ENCODE measurements at regions not wholly inside any gene's neighbourhood (a gene's known extent, or its start where the extent isn't known, plus 50 kb on each side); places are given as distances from the start of the nearest gene placed in this dataset.

- ATAC-seq (no peak), DNase-seq (no peak)
- Mint-ChIP-seq H3K36me3 (no peaks in the 10 kb centered on the region), H3K9me3 (ENCODE audit: low read depth) (peaks cover 2% of the 10 kb centered on the region), H3K4me3 (no peak overlapping the region), H3K27me3 (no peaks in the 10 kb centered on the region), H3K27ac (no peak overlapping the region), H3K4me1 (no peaks in the 10 kb centered on the region)
- CTCF ChIA-PET, result no interaction called here
These were observed 388.1 kb upstream of the CHAC2 start for GRCh38 chr2:53379547-53379946.

DNA sequence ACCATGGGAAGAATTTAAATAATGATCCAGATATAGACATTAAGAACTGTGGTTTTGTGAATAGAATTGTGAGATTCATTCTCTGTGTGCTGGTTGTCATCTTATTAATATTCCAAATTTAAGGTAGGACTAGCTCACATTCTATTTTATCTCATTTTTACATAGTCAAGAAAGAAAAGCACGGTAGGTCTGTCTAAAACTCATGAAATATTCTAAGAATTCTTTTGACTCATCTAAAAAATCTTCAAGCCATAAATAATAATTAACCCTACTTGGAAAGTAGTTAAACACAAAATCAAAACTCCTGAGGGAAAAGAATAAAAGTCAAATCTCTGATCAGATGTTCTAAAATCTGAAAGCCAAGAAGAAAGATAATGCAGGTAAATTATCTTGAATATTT lies 388.8 kb upstream of the CHAC2 start:
- no peaks in the 10 kb centered on the region for H3K36me3 Mint-ChIP-seq
- CTCF ChIA-PET, result no interaction called here
- H3K27ac Mint-ChIP-seq, result no peak overlapping the region
- DNase-seq, result no peak
- H3K27me3 Mint-ChIP-seq, result no peaks in the 10 kb centered on the region
- H3K4me3 Mint-ChIP-seq, result no peak overlapping the region
- no peaks in the 10 kb centered on the region for H3K4me1 Mint-ChIP-seq
- ATAC-seq, result no peak
- H3K9me3 Mint-ChIP-seq (ENCODE audit: low read depth), result peaks cover 2% of the 10 kb centered on the region

- DNase-seq, result no peak
- H3K9me3 Mint-ChIP-seq (ENCODE audit: low read depth), result peaks cover 2% of the 10 kb centered on the region
- no peak overlapping the region for H3K27ac Mint-ChIP-seq
- ATAC-seq, result no peak
- H3K4me3 Mint-ChIP-seq, result no peak overlapping the region
- CTCF ChIA-PET, result no interaction called here
- no peaks in the 10 kb centered on the region for H3K27me3 Mint-ChIP-seq
- H3K36me3 Mint-ChIP-seq, result no peaks in the 10 kb centered on the region
- H3K4me1 Mint-ChIP-seq, result no peaks in the 10 kb centered on the region
These were observed 394.5 kb upstream of the CHAC2 start for GRCh38 chr2:53373126-53373525.

GRCh38 chr2:53366543-53366942 lies 401.1 kb upstream of the CHAC2 start:
- Mint-ChIP-seq H3K27me3 (no peaks in the 10 kb centered on the region), H3K4me3 (no peak overlapping the region), H3K36me3 (no peaks in the 10 kb centered on the region), H3K9me3 (ENCODE audit: low read depth) (peaks cover 5% of the 10 kb centered on the region), H3K4me1 (no peaks in the 10 kb centered on the region), H3K27ac (no peak overlapping the region)
- no peak for DNase-seq
- ATAC-seq, result no peak
- CTCF ChIA-PET, result no interaction called here

DNA sequence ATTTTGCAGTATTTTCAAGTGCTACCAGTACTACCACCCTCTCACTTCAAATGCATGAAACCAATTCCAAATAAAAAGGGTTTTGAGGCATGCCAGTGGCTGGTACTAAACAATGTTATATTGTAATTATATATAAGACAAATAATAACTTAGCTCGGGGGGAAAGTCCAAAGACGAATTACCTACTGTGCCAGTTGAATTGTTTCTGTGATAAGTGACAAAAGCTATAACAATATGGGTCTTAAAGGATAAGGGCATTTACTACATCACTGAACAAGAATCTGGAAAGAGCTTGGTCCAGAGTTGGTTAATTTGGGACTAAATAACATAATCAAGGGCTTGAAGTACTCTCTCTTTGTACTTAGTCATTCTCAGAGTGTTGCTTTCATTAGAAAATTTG lies 404.7 kb upstream of the CHAC2 start:
- Mint-ChIP-seq H3K9me3 (ENCODE audit: low read depth) (peaks cover 6% of the 10 kb centered on the region), H3K4me1 (no peaks in the 10 kb centered on the region), H3K4me3 (no peak overlapping the region), H3K36me3 (no peaks in the 10 kb centered on the region), H3K27ac (no peak overlapping the region), H3K27me3 (no peaks in the 10 kb centered on the region)
- ATAC-seq (no peak), DNase-seq (no peak)
- CTCF ChIA-PET, result no interaction called here

DNA sequence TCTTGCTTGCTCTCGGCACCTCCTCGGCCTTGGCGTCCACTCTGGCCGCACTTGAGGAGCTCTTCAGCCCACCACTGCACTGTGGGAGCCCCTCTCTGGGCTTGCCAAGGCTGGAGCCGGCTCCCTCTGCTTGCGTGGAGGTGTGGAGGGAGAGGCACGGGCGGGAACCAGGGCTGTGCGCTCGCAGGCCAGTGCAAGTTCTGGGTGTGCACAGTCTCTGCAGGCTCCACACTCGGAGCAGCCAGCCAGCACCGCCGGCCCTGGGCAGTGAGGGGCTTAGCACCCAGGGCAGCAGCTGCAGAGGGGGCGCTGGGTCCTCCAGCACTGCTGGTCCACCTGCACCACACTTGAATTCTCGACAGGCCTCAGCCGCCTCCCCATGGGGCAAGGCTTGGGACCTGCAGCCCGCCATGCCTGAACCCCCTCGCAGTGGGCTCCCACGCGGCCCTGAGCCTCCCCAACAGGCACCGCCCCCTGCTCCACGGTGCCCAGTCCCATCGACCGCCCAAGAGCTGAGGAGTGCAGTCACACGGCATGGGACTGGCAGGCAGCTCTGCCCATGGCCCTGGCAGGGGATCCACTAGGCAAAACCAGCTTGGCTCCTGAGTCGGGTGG lies 411.2 kb upstream of the CHAC2 start:
- ATAC-seq, result no peak
- H3K4me1 Mint-ChIP-seq, result no peaks in the 10 kb centered on the region
- CTCF ChIA-PET, result no interaction called here
- peaks cover 6% of the 10 kb centered on the region for H3K9me3 Mint-ChIP-seq (ENCODE audit: low read depth)
- no peaks in the 10 kb centered on the region for H3K36me3 Mint-ChIP-seq
- H3K4me3 Mint-ChIP-seq, result no peak overlapping the region
- no peak for DNase-seq
- H3K27me3 Mint-ChIP-seq, result no peaks in the 10 kb centered on the region
- no peak overlapping the region for H3K27ac Mint-ChIP-seq

DNA sequence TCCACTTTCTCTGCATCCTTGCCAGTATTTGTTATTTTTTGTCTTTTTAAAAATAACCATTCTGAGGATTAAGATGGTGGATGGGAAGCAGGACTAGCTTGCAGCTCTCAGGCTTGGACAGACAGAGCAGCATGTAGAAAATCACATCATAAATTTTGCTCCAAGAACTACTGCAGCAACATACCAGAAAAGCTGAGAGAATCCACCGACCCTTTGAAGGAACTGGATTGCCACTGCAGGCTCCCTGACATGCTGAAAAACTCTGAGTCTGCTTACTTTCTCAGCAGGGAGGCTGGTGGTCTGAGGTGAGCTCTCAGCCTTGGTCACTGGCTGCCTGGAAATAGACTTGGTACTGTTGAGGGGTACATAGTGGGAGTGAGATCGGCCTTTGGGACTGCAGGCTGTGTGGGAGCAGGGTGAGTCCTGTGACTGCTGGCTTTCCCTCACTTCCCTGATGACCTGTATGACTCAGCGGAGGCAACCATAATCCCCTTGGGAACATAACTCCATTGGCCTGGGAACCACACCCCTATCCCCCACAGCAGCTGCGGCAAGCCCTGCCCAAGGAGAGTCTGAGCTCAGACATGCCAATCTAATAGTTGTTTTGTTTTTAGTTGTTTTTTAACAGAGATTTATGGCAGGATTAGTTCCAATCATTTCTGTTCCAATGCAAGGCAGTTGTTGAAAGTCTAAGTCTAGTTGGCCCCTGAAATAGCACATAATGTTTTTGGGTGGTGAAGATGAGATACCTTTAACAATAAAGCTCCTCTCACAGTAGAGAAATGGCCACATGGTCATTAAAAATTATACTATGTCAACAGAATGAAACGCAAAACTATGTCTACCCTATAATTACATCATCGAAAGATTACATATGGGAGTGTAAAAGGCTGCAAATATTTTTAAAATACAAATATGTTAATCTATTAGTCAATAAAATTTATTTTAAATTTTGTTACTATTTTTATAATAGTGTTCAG lies 414.2 kb upstream of the CHAC2 start:
- Mint-ChIP-seq H3K4me3 (no peak overlapping the region), H3K36me3 (no peaks in the 10 kb centered on the region), H3K27ac (no peak overlapping the region), H3K9me3 (ENCODE audit: low read depth) (peaks cover 8% of the 10 kb centered on the region), H3K27me3 (no peaks in the 10 kb centered on the region), H3K4me1 (no peaks in the 10 kb centered on the region)
- CTCF ChIA-PET, result interaction anchor here (0.6 kb wide), 1 partner anchor 648 kb away, joined by 3 read pairs; no protein-coding TSS in a partner anchor
- ATAC-seq (no peak), DNase-seq (no peak)

DNA sequence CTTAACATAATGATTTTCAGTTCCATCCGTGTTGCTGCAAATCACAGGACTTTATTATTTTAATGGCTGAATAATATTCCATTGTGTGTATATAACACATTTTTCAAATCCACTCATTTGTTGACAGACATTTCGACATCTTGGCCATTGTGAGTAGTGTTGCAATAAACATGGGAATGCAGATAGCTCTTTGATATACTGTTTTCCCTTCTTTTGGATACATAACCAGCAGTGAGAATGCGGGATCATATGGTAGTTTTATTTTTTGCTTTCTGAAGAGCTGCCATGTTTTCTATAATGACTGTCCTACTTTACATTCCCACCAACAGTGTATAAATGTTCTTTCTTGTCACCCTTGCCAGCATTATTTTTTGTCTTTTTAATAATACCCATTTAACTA lies 420.3 kb upstream of the CHAC2 start:
- no peak for ATAC-seq
- no peaks in the 10 kb centered on the region for H3K27me3 Mint-ChIP-seq
- no peak overlapping the region for H3K27ac Mint-ChIP-seq
- CTCF ChIA-PET, result no interaction called here
- H3K4me1 Mint-ChIP-seq, result no peaks in the 10 kb centered on the region
- H3K36me3 Mint-ChIP-seq, result no peaks in the 10 kb centered on the region
- H3K4me3 Mint-ChIP-seq, result no peak overlapping the region
- no peak for DNase-seq
- H3K9me3 Mint-ChIP-seq (ENCODE audit: low read depth), result peaks cover 2% of the 10 kb centered on the region

DNA sequence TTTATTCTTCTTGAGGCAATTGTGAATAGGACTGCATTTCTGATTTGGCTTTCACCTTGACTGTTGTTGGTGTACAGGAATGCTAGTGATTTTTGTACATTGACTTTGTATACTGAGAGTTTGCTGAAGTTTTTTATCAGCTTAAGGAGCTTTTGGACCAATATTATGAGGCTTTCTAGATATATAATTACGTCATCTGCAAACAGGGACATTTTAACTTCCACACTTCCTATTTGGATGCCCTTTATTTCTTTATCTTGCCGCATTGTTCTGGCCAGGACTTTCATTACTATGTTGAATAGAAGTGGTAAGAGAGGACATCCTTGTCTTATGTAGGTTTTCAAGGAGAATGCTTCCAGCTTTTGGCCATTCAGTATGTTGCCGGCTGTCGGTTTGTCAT lies 425.4 kb upstream of the CHAC2 start:
- CTCF ChIA-PET, result no interaction called here
- no peak overlapping the region for H3K27ac Mint-ChIP-seq
- ATAC-seq (no peak), DNase-seq (no peak)
- H3K27me3 Mint-ChIP-seq, result no peaks in the 10 kb centered on the region
- H3K36me3 Mint-ChIP-seq, result no peaks in the 10 kb centered on the region
- no peaks in the 10 kb centered on the region for H3K9me3 Mint-ChIP-seq (ENCODE audit: low read depth)
- H3K4me1 Mint-ChIP-seq, result no peaks in the 10 kb centered on the region
- no peak overlapping the region for H3K4me3 Mint-ChIP-seq

DNA sequence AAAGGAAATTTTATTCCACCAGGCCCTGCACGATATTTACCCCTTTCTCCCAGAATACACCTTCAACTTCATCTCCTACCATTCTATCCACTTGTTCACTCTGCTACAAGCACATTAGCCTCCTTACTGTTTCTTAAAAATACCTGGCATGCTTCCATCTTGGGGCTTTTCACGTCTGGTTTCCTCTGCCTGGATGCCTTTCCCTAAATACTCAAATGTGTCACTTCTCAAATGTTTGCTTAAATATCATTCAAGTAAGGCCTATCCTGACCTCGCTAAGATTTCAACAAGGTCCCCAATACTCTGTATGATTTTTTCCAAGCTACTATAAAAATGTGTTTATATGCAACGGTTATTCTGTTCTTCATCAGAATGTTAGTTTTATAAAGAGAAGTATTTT lies 433.0 kb upstream of the CHAC2 start:
- Mint-ChIP-seq H3K36me3 (no peaks in the 10 kb centered on the region), H3K9me3 (ENCODE audit: low read depth) (no peaks in the 10 kb centered on the region), H3K27me3 (no peaks in the 10 kb centered on the region), H3K4me3 (no peak overlapping the region), H3K4me1 (no peaks in the 10 kb centered on the region), H3K27ac (no peak overlapping the region)
- ATAC-seq (no peak), DNase-seq (no peak)
- CTCF ChIA-PET, result no interaction called here

GRCh38 chr2:53331667-53332066 lies 435.9 kb upstream of the CHAC2 start:
- Mint-ChIP-seq H3K4me3 (no peak overlapping the region), H3K4me1 (no peaks in the 10 kb centered on the region), H3K9me3 (ENCODE audit: low read depth) (no peaks in the 10 kb centered on the region), H3K36me3 (no peaks in the 10 kb centered on the region), H3K27me3 (no peaks in the 10 kb centered on the region), H3K27ac (no peak overlapping the region)
- ATAC-seq (no peak), DNase-seq (no peak)
- CTCF ChIA-PET, result no interaction called here

- Mint-ChIP-seq H3K36me3 (no peaks in the 10 kb centered on the region), H3K27ac (no peak overlapping the region)
- ATAC-seq, result no peak
These were observed 449.7 kb upstream of the CHAC2 start for GRCh38 chr2:53317861-53318260.

DNA sequence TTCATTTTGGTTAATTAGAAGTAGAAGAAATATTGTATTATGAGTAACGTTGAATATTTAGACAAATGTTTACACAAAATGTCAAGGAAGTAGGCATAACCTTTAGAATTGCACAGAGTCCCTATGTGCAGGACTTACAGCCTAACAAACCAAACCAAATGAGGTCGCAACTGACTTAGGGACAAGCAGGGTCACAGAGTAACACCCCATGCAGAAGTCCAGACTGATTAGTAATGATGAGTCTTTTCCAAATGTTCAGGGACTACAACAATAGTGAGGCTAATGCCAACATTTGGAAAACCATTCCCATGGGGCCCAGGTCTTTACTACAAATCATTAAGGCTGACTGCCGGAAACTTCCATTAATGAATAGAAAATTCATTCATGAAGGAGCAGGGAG lies 452.5 kb upstream of the CHAC2 start:
- no peaks in the 10 kb centered on the region for H3K36me3 Mint-ChIP-seq

More at GRCh38 chr2:53317861-53318260, 449.7 kb upstream of the CHAC2 start:
- Mint-ChIP-seq H3K27me3 (no peaks in the 10 kb centered on the region), H3K4me1 (no peaks in the 10 kb centered on the region), H3K9me3 (ENCODE audit: low read depth) (no peaks in the 10 kb centered on the region), H3K4me3 (no peak overlapping the region)
- CTCF ChIA-PET, result no interaction called here
- no peak for DNase-seq

DNA sequence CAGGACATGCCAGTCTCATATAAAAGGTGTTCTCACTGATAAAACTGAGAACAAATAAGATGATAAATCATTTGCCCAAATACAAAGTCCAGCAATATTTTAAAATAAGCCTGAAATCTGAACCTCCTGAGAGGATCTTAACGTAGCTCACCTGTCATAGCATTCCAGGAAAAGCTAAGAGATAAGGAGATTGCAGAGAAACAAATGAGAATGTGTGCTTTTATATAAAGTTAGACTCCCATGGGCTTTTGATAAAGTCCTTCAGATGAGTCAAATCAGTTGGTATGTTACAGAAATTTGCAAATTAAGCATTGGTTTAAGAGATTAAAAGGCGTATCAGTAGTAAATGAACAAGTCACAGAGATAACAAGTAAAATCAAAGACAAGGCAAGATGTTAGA lies 452.9 kb upstream of the CHAC2 start:
- Mint-ChIP-seq H3K27me3 (no peaks in the 10 kb centered on the region), H3K4me3 (no peak overlapping the region), H3K4me1 (no peaks in the 10 kb centered on the region), H3K36me3 (no peaks in the 10 kb centered on the region), H3K27ac (no peak overlapping the region), H3K9me3 (ENCODE audit: low read depth) (no peaks in the 10 kb centered on the region)
- DNase-seq (no peak), ATAC-seq (no peak)
- CTCF ChIA-PET, result no interaction called here

More for the DNA sequence above, 452.5 kb upstream of the CHAC2 start:
- no peaks in the 10 kb centered on the region for H3K9me3 Mint-ChIP-seq (ENCODE audit: low read depth)
- ATAC-seq (no peak), DNase-seq (no peak)
- CTCF ChIA-PET, result no interaction called here
- no peak overlapping the region for H3K4me3 Mint-ChIP-seq
- no peaks in the 10 kb centered on the region for H3K4me1 Mint-ChIP-seq
- no peaks in the 10 kb centered on the region for H3K27me3 Mint-ChIP-seq
- no peak overlapping the region for H3K27ac Mint-ChIP-seq
